ENCODE measurements at regions not wholly inside any gene's neighbourhood (a gene's known extent, or its start where the extent isn't known, plus 50 kb on each side); places are given as distances from the start of the nearest gene placed in this dataset.

- no peak for DNase-seq (ENCODE audit: low spot score)
Measured at GRCh38 chr9:99282406-99282805, 60.3 kb downstream of the SEC61B start.

GRCh38 chr9:99285965-99286364, 63.9 kb downstream of the SEC61B start:
- DNase-seq (ENCODE audit: low spot score): no peak

GRCh38 chr9:99286536-99286935, 64.5 kb downstream of the SEC61B start:
- no peak for DNase-seq (ENCODE audit: low spot score)

GRCh38 chr9:99287641-99288040, 65.6 kb downstream of the SEC61B start:
- no peak for DNase-seq (ENCODE audit: low spot score)

- DNase-seq (ENCODE audit: low spot score): no peak
Measured at GRCh38 chr9:99288830-99289229, 66.7 kb downstream of the SEC61B start.

GRCh38 chr9:99294850-99295461, 72.9 kb downstream of the SEC61B start:
- DNase-seq (ENCODE audit: low spot score): no peak

- peak; percentile 73 for DNase-seq (ENCODE audit: low spot score)
Measured at GRCh38 chr9:99296291-99296951, 74.3 kb downstream of the SEC61B start.

- DNase-seq (ENCODE audit: low spot score): no peak
Measured at GRCh38 chr9:99298614-99299013, 76.5 kb downstream of the SEC61B start.

- DNase-seq (ENCODE audit: low spot score): no peak
Measured at GRCh38 chr9:99299211-99300102, 77.4 kb downstream of the SEC61B start.

GRCh38 chr9:99300103-99300439, 78.0 kb downstream of the SEC61B start:
- DNase-seq (ENCODE audit: low spot score): no peak

GRCh38 chr9:99300603-99301002, 78.5 kb downstream of the SEC61B start:
- no peak for DNase-seq (ENCODE audit: low spot score)

GRCh38 chr9:99303177-99303576, 81.1 kb downstream of the SEC61B start:
- DNase-seq (ENCODE audit: low spot score): no peak

- DNase-seq (ENCODE audit: low spot score): no peak
Measured at GRCh38 chr9:99305124-99305523, 83.0 kb downstream of the SEC61B start.

GRCh38 chr9:99305820-99306811, 84.0 kb downstream of the SEC61B start:
- no peak for DNase-seq (ENCODE audit: low spot score)

- DNase-seq (ENCODE audit: low spot score): no peak
Measured at GRCh38 chr9:99307851-99308250, 85.8 kb downstream of the SEC61B start.

- DNase-seq (ENCODE audit: low spot score): no peak
Measured at GRCh38 chr9:99309141-99309939, 87.3 kb downstream of the SEC61B start.

GRCh38 chr9:99312736-99313135, 90.7 kb downstream of the SEC61B start:
- DNase-seq (ENCODE audit: low spot score): no peak

GRCh38 chr9:99319048-99319447, 97.0 kb downstream of the SEC61B start:
- DNase-seq (ENCODE audit: low spot score): no peak

- no peak for DNase-seq (ENCODE audit: low spot score)
Measured at GRCh38 chr9:99322299-99322698, 100.2 kb downstream of the SEC61B start.

- no peak for DNase-seq (ENCODE audit: low spot score)
Measured at GRCh38 chr9:99326112-99326916, 104.2 kb downstream of the SEC61B start.

Measured in left forelimb (tissue), 1 donor.